Stomach (tissue), 4 donors: ENCODE measurements at regions not wholly inside any gene's neighbourhood (a gene's known extent, or its start where the extent isn't known, plus 50 kb on each side); places are given as distances from the start of the nearest gene placed in this dataset.

ENCODE experiments used
- CTCF ChIP-seq, 7 experiments: fragments of 450-650 bp in 4 of 7; fragments of 200-600 bp in 3 of 7; sonication (generic) in 3 of 7; IDR thresholded peaks; one replicate each; pipeline ENCODE4 v1.5.1; 2016 to 2019; ENCODE audit warnings: antibody characterized with exemption in 7 of 7, control low read depth in 2 of 7, mild to moderate bottlenecking in 1 of 7
- EP300 ChIP-seq: sonication (generic); formaldehyde crosslinking; IDR thresholded peaks from one replicate; pipeline ENCODE4 v1.6.1; 2017; ENCODE audit warnings: antibody characterized with exemption
- POLR2A ChIP-seq, 4 donors: fragments of 450-650 bp; IDR thresholded peaks; one replicate each; pipeline ENCODE4 v1.6.1; 2016; ENCODE audit warnings: antibody characterized with exemption in 4 of 4, control low read depth in 2 of 4, mild to moderate bottlenecking in 1 of 4, moderate library complexity in 1 of 4
- POLR2AphosphoS5 ChIP-seq, 3 donors: sonication (generic); formaldehyde crosslinking; IDR thresholded peaks; one replicate each; pipeline ENCODE4 v1.6.1; 2016; ENCODE audit warnings: antibody characterized with exemption in 3 of 3

GRCh38 chr9:12904261-12905000, 129.6 kb downstream of the LURAP1L start:
- TF ChIP-seq POLR2A (IDR thresholded peaks at IDR 0.05) (no peak), POLR2AphosphoS5 (IDR thresholded peaks at IDR 0.05) (no peak), CTCF (IDR thresholded peaks at IDR 0.05) (no peak), EP300 (no peak)
